SK-N-SH (cell line): ENCODE measurements at regions not wholly inside any gene's neighbourhood (a gene's known extent, or its start where the extent isn't known, plus 50 kb on each side); places are given as distances from the start of the nearest gene placed in this dataset.

Experiments used
- CTCF ChIA-PET: fragments of 300-600, 350-600 bp; formaldehyde crosslinking; extraction: SDS; loops from one replicate; lab custom pipeline; 2021; lab: Yijun Ruan, JAX
- POLR2A ChIA-PET: fragments of 350-600 bp; sonication (Branson Sonifier 250); formaldehyde crosslinking; extraction: SDS; loops from one replicate; lab custom pipeline; 2020; ENCODE audit warnings: antibody characterized with exemption, inconsistent platforms; lab: Yijun Ruan, JAX
- DNase-seq: peaks from one replicate; pipeline ENCODE4 v3.0.0; 2012
- H2AFZ ChIP-seq: fragments of 200-600 bp; sonication (generic); 2 replicates; pipeline ENCODE4 v1.8.1; 2016; ENCODE audit warnings: antibody characterized with exemption, mild to moderate bottlenecking, low read depth
- H3F3A ChIP-seq: fragments of 200-600 bp; sonication (generic); replicated peaks from 2 replicates; pipeline ENCODE3; 2016; ENCODE audit warnings: antibody characterized with exemption, mild to moderate bottlenecking; ENCODE audit not compliant: insufficient read depth
- H3K27ac ChIP-seq, 2 experiments: fragments of 200-500 bp in 1 of 2; fragments of 200-600 bp in 1 of 2; sonication (Bioruptor generic) in 1 of 2; sonication (generic), shearing (Covaris generic) in 1 of 2; 2 replicates each; pipeline versions ENCODE4 v1.5.1 to v1.6.1; 2014 to 2016; ENCODE audit warnings: low read depth in 2 of 2, inconsistent platforms in 1 of 2, low read length in 1 of 2, mild to moderate bottlenecking in 1 of 2, mixed read lengths in 1 of 2
- H3K27me3 ChIP-seq: fragments of 200-600 bp; sonication (generic), shearing (Covaris generic); 2 replicates; pipeline ENCODE4 v1.6.1; 2016; ENCODE audit warnings: mixed run types; ENCODE audit not compliant: insufficient read depth
- H3K36me3 ChIP-seq, 2 experiments: fragments of 200-500 bp in 1 of 2; fragments of 200-600 bp in 1 of 2; sonication (Bioruptor generic) in 1 of 2; sonication (generic) in 1 of 2; replicated peaks in 1 of 2; 2 replicates each; pipeline versions ENCODE3 to v1.5.1; 2014 to 2016; ENCODE audit warnings: low read length in 1 of 2, mild to moderate bottlenecking in 1 of 2; ENCODE audit not compliant: insufficient read depth in 2 of 2, control insufficient read depth in 1 of 2
- H3K4me1 ChIP-seq, 2 experiments: fragments of 200-500 bp in 1 of 2; fragments of 200-600 bp in 1 of 2; sonication (Bioruptor generic) in 1 of 2; sonication (generic), shearing (Covaris generic) in 1 of 2; 2 replicates each; pipeline versions ENCODE4 v1.5.1 to v1.6.1; 2014 to 2016; ENCODE audit warnings: low read depth in 1 of 2, low read length in 1 of 2, mixed run types in 1 of 2; ENCODE audit not compliant: insufficient read depth in 2 of 2, control insufficient read depth in 1 of 2
- H3K4me2 ChIP-seq: fragments of 200-600 bp; sonication (generic), shearing (Covaris generic); 2 replicates; pipeline ENCODE4 v1.6.1; 2017; ENCODE audit warnings: mixed run types
- H3K4me3 ChIP-seq, 2 experiments: fragments of 200-500 bp in 1 of 2; fragments of 200-600 bp in 1 of 2; sonication (Bioruptor generic) in 1 of 2; sonication (generic), shearing (Covaris generic) in 1 of 2; 2 replicates each; pipeline versions ENCODE4 v1.5.1 to v1.8.1; 2014 to 2016; ENCODE audit warnings: low read depth in 2 of 2, inconsistent platforms in 1 of 2, low read length in 1 of 2, mild to moderate bottlenecking in 1 of 2, mixed read lengths in 1 of 2, moderate library complexity in 1 of 2
- H3K79me2 ChIP-seq: fragments of 200-600 bp; sonication (generic); 2 replicates; pipeline ENCODE4 v1.8.1; 2017; ENCODE audit warnings: mild to moderate bottlenecking; ENCODE audit not compliant: insufficient read depth
- H3K9ac ChIP-seq: fragments of 200-600 bp; sonication (generic); 2 replicates; pipeline ENCODE4 v1.6.1; 2017; ENCODE audit warnings: mixed run types
- H3K9me2 ChIP-seq: fragments of 200-600 bp; sonication (generic); 2 replicates; pipeline ENCODE4 v1.6.1; 2017; ENCODE audit warnings: mixed run types
- H3K9me3 ChIP-seq: fragments of 200-600 bp; sonication (generic); 2 replicates; pipeline ENCODE4 v1.6.1; 2017; ENCODE audit warnings: mixed run types, mild to moderate bottlenecking, moderate library complexity
- H4K20me1 ChIP-seq: fragments of 200-600 bp; sonication (generic); 2 replicates; pipeline ENCODE4 v1.6.1; 2017; ENCODE audit warnings: mild to moderate bottlenecking, mixed run types; ENCODE audit not compliant: insufficient read depth
- CHD2 ChIP-seq: fragments of 150-350 bp; IDR thresholded peaks from 2 replicates; pipeline ENCODE4 v1.6.1; 2018; ENCODE audit warnings: low read length; ENCODE audit not compliant: partially characterized antibody
- ELF1 ChIP-seq: IDR thresholded peaks from 2 replicates; pipeline ENCODE4 v1.4.0; 2012
- EZH2phosphoT487 ChIP-seq: fragments of 200-600 bp; sonication (generic); IDR thresholded peaks from 2 replicates; pipeline ENCODE4 v1.6.1; 2017; ENCODE audit warnings: low read depth, mixed run types, mild to moderate bottlenecking, antibody characterized with exemption, moderate library complexity, borderline replicate concordance
- FOXM1 ChIP-seq: IDR thresholded peaks from 2 replicates; pipeline ENCODE4 v1.4.0; 2012; ENCODE audit warnings: low read depth, mild to moderate bottlenecking
- GATA2 ChIP-seq: sonication (generic); formaldehyde crosslinking; IDR thresholded peaks from 2 replicates; pipeline ENCODE4 v1.5.0; 2020; ENCODE audit warnings: mild to moderate bottlenecking, missing genetic modification reagents
- IRF3 ChIP-seq: fragments of 150-350 bp; IDR thresholded peaks from 2 replicates; pipeline ENCODE4 v1.6.1; 2016; ENCODE audit warnings: mild to moderate bottlenecking, low read depth, low read length
- JUND ChIP-seq: IDR thresholded peaks from 2 replicates; pipeline ENCODE4 v1.4.0; 2012
- MAX ChIP-seq: IDR thresholded peaks from 2 replicates; pipeline ENCODE4 v1.4.0; 2012; ENCODE audit warnings: low read depth
- MEF2A ChIP-seq: IDR thresholded peaks from 2 replicates; pipeline ENCODE4 v1.4.0; 2012; ENCODE audit warnings: low read depth, borderline replicate concordance
- MXI1 ChIP-seq: IDR thresholded peaks from 2 replicates; pipeline ENCODE4 v1.6.1; 2012; ENCODE audit warnings: mild to moderate bottlenecking, low read depth, low read length, improper control_type of control experiment
- NRF1 ChIP-seq: IDR thresholded peaks from 2 replicates; pipeline ENCODE4 v1.6.1; 2012; ENCODE audit warnings: low read depth, mild to moderate bottlenecking, low read length
- RCOR1 ChIP-seq: fragments of 150-350 bp; IDR thresholded peaks from 2 replicates; pipeline ENCODE4 v1.6.1; 2017; ENCODE audit warnings: antibody characterized with exemption, low read length
- RFX5 ChIP-seq: IDR thresholded peaks from 2 replicates; pipeline ENCODE4 v1.6.1; 2012; ENCODE audit warnings: mild to moderate bottlenecking, improper control_type of control experiment, low read length
- RXRA ChIP-seq: IDR thresholded peaks from 2 replicates; pipeline ENCODE4 v1.4.0; 2012; ENCODE audit warnings: low read depth, mild to moderate bottlenecking, borderline replicate concordance
- TAF1 ChIP-seq: IDR thresholded peaks from 2 replicates; pipeline ENCODE4 v1.6.1; 2012; ENCODE audit warnings: low read depth, mild to moderate bottlenecking, low read length, moderate library complexity, borderline replicate concordance
- TCF12 ChIP-seq: IDR thresholded peaks from 2 replicates; pipeline ENCODE4 v1.4.0; 2012
- TEAD4 ChIP-seq: IDR thresholded peaks from 2 replicates; pipeline ENCODE4 v1.4.0; 2012; ENCODE audit warnings: mild to moderate bottlenecking, borderline replicate concordance; ENCODE audit not compliant: insufficient read depth
- USF2 ChIP-seq: fragments of 150-350 bp; IDR thresholded peaks from 2 replicates; pipeline ENCODE4 v1.6.1; 2017; ENCODE audit warnings: antibody characterized with exemption, low read length, low read depth, borderline replicate concordance
- YY1 ChIP-seq: IDR thresholded peaks from 2 replicates; pipeline ENCODE4 v1.4.0; 2012; ENCODE audit warnings: low read depth, mild to moderate bottlenecking
- ZBTB33 ChIP-seq: IDR thresholded peaks from 2 replicates; pipeline ENCODE4 v1.4.0; 2012; ENCODE audit warnings: low read depth, borderline replicate concordance
- WGBS: methylation state at CpG from one replicate; pipeline ENCODE4 v1.1.6; 2017; ENCODE audit warnings: low lambda C conversion rate; 5-methylcytosine and 5-hydroxymethylcytosine counted together
- TF ChIP-seq, protein P1 (sequence below): fragments of 200-600 bp; sonication (generic); IDR thresholded peaks from 2 replicates; pipeline ENCODE4 v1.6.1; 2017; ENCODE audit warnings: antibody characterized with exemption, mild to moderate bottlenecking, moderate library complexity
- TF ChIP-seq, protein P2 (sequence below): IDR thresholded peaks from 2 replicates; pipeline ENCODE4 v1.4.0; 2012; ENCODE audit warnings: low read depth, borderline replicate concordance

GRCh38 chrX:45807572-45808425, 607.1 kb upstream of the DIPK2B start (continued):
- TF ChIP-seq IRF3, result no peak
- TF ChIP-seq JUND, result peak; percentile 58; the same call in 1 of the 2 replicates
- no peak for TF ChIP-seq RXRA
- TF ChIP-seq MXI1, result no peak
- TF ChIP-seq TEAD4, result peak; percentile 88; the same call in 1 of the 2 replicates
- TF ChIP-seq, protein P1, sequence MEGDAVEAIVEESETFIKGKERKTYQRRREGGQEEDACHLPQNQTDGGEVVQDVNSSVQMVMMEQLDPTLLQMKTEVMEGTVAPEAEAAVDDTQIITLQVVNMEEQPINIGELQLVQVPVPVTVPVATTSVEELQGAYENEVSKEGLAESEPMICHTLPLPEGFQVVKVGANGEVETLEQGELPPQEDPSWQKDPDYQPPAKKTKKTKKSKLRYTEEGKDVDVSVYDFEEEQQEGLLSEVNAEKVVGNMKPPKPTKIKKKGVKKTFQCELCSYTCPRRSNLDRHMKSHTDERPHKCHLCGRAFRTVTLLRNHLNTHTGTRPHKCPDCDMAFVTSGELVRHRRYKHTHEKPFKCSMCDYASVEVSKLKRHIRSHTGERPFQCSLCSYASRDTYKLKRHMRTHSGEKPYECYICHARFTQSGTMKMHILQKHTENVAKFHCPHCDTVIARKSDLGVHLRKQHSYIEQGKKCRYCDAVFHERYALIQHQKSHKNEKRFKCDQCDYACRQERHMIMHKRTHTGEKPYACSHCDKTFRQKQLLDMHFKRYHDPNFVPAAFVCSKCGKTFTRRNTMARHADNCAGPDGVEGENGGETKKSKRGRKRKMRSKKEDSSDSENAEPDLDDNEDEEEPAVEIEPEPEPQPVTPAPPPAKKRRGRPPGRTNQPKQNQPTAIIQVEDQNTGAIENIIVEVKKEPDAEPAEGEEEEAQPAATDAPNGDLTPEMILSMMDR, result no peak
- TF ChIP-seq RCOR1, result no peak
- no peak for TF ChIP-seq MEF2A
- no peak for TF ChIP-seq GATA2

DNA sequence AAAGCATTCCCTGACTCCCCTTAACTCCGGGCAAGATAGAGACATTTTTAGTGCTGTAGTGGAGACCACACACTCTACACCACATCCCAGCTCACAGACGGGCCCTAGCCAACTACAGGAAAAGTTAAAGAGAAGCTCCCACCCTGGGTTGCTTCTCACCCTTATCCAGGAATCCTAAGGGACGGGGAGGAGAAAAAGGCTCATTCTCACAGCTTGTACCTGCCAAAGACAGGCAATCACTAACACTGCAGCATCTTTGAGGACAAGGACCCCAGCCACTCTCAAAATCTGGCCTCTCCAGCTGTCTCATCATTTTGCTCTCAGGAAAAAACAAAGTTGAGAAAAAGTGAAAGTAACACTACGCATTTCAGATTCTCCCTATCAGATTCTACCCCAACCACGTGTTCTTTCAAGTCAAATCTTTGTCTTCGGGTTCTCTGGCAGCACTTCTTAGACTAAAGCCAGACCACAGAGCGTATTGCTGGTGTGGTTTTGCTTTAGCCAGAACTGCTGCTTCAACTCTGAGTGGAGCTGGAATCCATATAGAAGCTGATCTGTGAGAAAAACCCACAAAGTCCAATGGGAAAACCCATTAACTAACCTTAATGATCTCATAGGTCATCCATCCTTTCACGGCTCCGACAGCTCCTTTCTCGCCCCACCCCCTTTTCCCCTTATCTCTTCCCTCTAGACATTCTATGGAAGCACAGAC, 605.9 kb upstream of the DIPK2B start:
- H4K20me1 ChIP-seq, result no peaks in the 10 kb centered on the region
- H2AFZ ChIP-seq, result no peak overlapping the region
- ChIA-PET CTCF (no interaction called here), POLR2A (no interaction called here)
- peaks cover 73% of the 10 kb centered on the region for H3K79me2 ChIP-seq
- peaks cover 2 to 30% of the 10 kb centered on the region in 2 experiments for H3K4me1 ChIP-seq
- H3K9me3 ChIP-seq, result no peaks in the 10 kb centered on the region
- H3K4me3 ChIP-seq, result peak overlapping the region; percentile 47 to 52
- peak overlapping the region; percentile 84 for H3K4me2 ChIP-seq
- 9% methylated on average over 10 of the region's 10 CpGs for WGBS
- DNase-seq, result no peak
- no peaks in the 10 kb centered on the region for H3K9me2 ChIP-seq
- H3K27me3 ChIP-seq, result no peaks in the 10 kb centered on the region
- peak overlapping the region; percentile 86 to 95 for H3K27ac ChIP-seq
- H3F3A ChIP-seq, result peaks cover 74% of the 10 kb centered on the region
- peak overlapping the region; percentile 79 for H3K9ac ChIP-seq
- no peaks in the 10 kb centered on the region for H3K36me3 ChIP-seq
- no peak for TF ChIP-seq YY1
- no peak for TF ChIP-seq ELF1
- no peak for TF ChIP-seq EZH2phosphoT487
- no peak for TF ChIP-seq RFX5
- peak; percentile 82 for TF ChIP-seq MAX
- TF ChIP-seq, protein P2, sequence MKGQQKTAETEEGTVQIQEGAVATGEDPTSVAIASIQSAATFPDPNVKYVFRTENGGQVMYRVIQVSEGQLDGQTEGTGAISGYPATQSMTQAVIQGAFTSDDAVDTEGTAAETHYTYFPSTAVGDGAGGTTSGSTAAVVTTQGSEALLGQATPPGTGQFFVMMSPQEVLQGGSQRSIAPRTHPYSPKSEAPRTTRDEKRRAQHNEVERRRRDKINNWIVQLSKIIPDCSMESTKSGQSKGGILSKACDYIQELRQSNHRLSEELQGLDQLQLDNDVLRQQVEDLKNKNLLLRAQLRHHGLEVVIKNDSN, result peak; percentile 73; the same call in 1 of the 2 replicates
- no peak for TF ChIP-seq NRF1
- TF ChIP-seq ZBTB33, result no peak
- TF ChIP-seq TCF12, result peak; percentile 75
- no peak for TF ChIP-seq CHD2
- TF ChIP-seq RCOR1, result no peak
- no peak for TF ChIP-seq IRF3
- TF ChIP-seq USF2, result peak; percentile 28; the same call in 1 of the 2 replicates
- peak; percentile 72; the same call in 1 of the 2 replicates for TF ChIP-seq TAF1
- no peak for TF ChIP-seq FOXM1
